HAP-1 (cell line): ENCODE measurements at regions not wholly inside any gene's neighbourhood (a gene's known extent, or its start where the extent isn't known, plus 50 kb on each side); places are given as distances from the start of the nearest gene placed in this dataset.
"Not testable (repeated sequence)": the region's sequence is repeated elsewhere in the genome, so short reads cannot be mapped to it uniquely, and the experiment has no call there.

Experiments used
- DNase-seq, 2 experiments: peaks; one replicate each; pipeline ENCODE4 v3.0.0-alpha.2; 2016 to 2020; ENCODE audit warnings: low spot score in 2 of 2
- H3K27me3 ChIP-seq: fragments of 250-450 bp; sonication (Bioruptor Pico); 2 replicates; pipeline ENCODE4 v1.5.1; 2020; ENCODE audit warnings: low read depth, mild to moderate bottlenecking, moderate library complexity
- H3K36me3 ChIP-seq: fragments of 250-450 bp; sonication (Bioruptor Pico); replicated peaks from 2 replicates; pipeline ENCODE4 v1.5.1; 2020; ENCODE audit warnings: mild to moderate bottlenecking
- H3K4me1 ChIP-seq: fragments of 250-450 bp; sonication (Bioruptor Pico); 2 replicates; pipeline ENCODE4 v1.5.1; 2020; ENCODE audit warnings: mild to moderate bottlenecking
- H3K4me3 ChIP-seq: fragments of 250-450 bp; sonication (Bioruptor Pico); 2 replicates; pipeline ENCODE4 v1.5.1; 2020; ENCODE audit warnings: mild to moderate bottlenecking, moderate library complexity
- H3K9me3 ChIP-seq: fragments of 250-450 bp; sonication (Bioruptor Pico); 2 replicates; pipeline ENCODE4 v1.5.1; 2020; ENCODE audit warnings: mild to moderate bottlenecking, moderate library complexity
- in situ Hi-C: fragments of 300-500 bp; cut with MboI; formaldehyde crosslinking; loops from 3 replicates; pipeline ENCODE4 v1.14.3; 2020; ENCODE audit warnings: low sequenced_read_pairs, inconsistent platforms, mixed read lengths

GRCh38 chr12:7591531-7591930 lies 74.2 kb downstream of the APOBEC1 start:
- Histone ChIP-seq H3K9me3 (no peaks in the 10 kb centered on the region), H3K27me3 (no peaks in the 10 kb centered on the region), H3K4me3 (no peak overlapping the region), H3K36me3 (no peaks in the 10 kb centered on the region), H3K4me1 (no peaks in the 10 kb centered on the region)
- DNase-seq = no peak
- in situ Hi-C loops = no loop called here

GRCh38 chr12:7590085-7590484 lies 75.6 kb downstream of the APOBEC1 start:
- H3K4me1 ChIP-seq, H3K9me3 ChIP-seq, in situ Hi-C loops, H3K36me3 ChIP-seq, H3K4me3 ChIP-seq, H3K27me3 ChIP-seq, DNase-seq: not testable (repeated sequence)

- H3K4me3 ChIP-seq, H3K4me1 ChIP-seq, H3K36me3 ChIP-seq, in situ Hi-C loops, H3K9me3 ChIP-seq, H3K27me3 ChIP-seq: not testable (repeated sequence)
- DNase-seq = peak; percentile 19 to 70
Observed at GRCh38 chr12:7588742-7589329, 76.9 kb downstream of the APOBEC1 start.

GRCh38 chr12:7584137-7584536 lies 80.6 kb upstream of the CD163 start:
- in situ Hi-C loops, H3K4me3 ChIP-seq, H3K36me3 ChIP-seq, H3K4me1 ChIP-seq, H3K27me3 ChIP-seq, H3K9me3 ChIP-seq, DNase-seq: not testable (repeated sequence)

- DNase-seq = no peak
- Histone ChIP-seq H3K36me3 (no peaks in the 10 kb centered on the region), H3K27me3 (no peaks in the 10 kb centered on the region), H3K9me3 (no peaks in the 10 kb centered on the region), H3K4me3 (no peak overlapping the region), H3K4me1 (no peaks in the 10 kb centered on the region)
- in situ Hi-C loops = no loop called here
Observed at GRCh38 chr12:7583471-7583870, 79.9 kb upstream of the CD163 start.

GRCh38 chr12:7582796-7583195 lies 79.2 kb upstream of the CD163 start:
- H3K27me3 ChIP-seq = no peaks in the 10 kb centered on the region
- H3K4me3 ChIP-seq = no peak overlapping the region
- H3K36me3 ChIP-seq = no peaks in the 10 kb centered on the region
- no peaks in the 10 kb centered on the region for H3K4me1 ChIP-seq
- H3K9me3 ChIP-seq = no peaks in the 10 kb centered on the region
- in situ Hi-C loops = no loop called here
- DNase-seq = no peak

- Histone ChIP-seq H3K9me3 (no peaks in the 10 kb centered on the region), H3K4me3 (no peak overlapping the region), H3K4me1 (no peaks in the 10 kb centered on the region), H3K36me3 (no peaks in the 10 kb centered on the region), H3K27me3 (no peaks in the 10 kb centered on the region)
- in situ Hi-C loops = no loop called here
- DNase-seq = no peak
Observed at GRCh38 chr12:7581625-7582024, 78.0 kb upstream of the CD163 start.

GRCh38 chr12:7581046-7581445 lies 77.5 kb upstream of the CD163 start:
- no peaks in the 10 kb centered on the region for H3K9me3 ChIP-seq
- DNase-seq = no peak
- no peaks in the 10 kb centered on the region for H3K27me3 ChIP-seq
- H3K36me3 ChIP-seq = no peaks in the 10 kb centered on the region
- H3K4me3 ChIP-seq = no peak overlapping the region
- H3K4me1 ChIP-seq = no peaks in the 10 kb centered on the region
- in situ Hi-C loops = no loop called here

- H3K36me3 ChIP-seq = no peaks in the 10 kb centered on the region
- no peak for DNase-seq
- no peak overlapping the region for H3K4me3 ChIP-seq
- in situ Hi-C loops = no loop called here
- H3K4me1 ChIP-seq = no peaks in the 10 kb centered on the region
- no peaks in the 10 kb centered on the region for H3K27me3 ChIP-seq
- H3K9me3 ChIP-seq = no peaks in the 10 kb centered on the region
Observed at GRCh38 chr12:7571257-7571656, 67.7 kb upstream of the CD163 start.

GRCh38 chr12:7557227-7557626 lies 53.6 kb upstream of the CD163 start:
- H3K4me1 ChIP-seq = no peaks in the 10 kb centered on the region

GRCh38 chr12:7555752-7556151 lies 52.2 kb upstream of the CD163 start:
- in situ Hi-C loops = no loop called here
- H3K9me3 ChIP-seq = no peaks in the 10 kb centered on the region
- no peaks in the 10 kb centered on the region for H3K4me1 ChIP-seq
- H3K27me3 ChIP-seq = no peaks in the 10 kb centered on the region
- no peak for DNase-seq
- no peak overlapping the region for H3K4me3 ChIP-seq
- H3K36me3 ChIP-seq = no peaks in the 10 kb centered on the region

More at GRCh38 chr12:7557227-7557626, 53.6 kb upstream of the CD163 start:
- in situ Hi-C loops = no loop called here
- Histone ChIP-seq H3K9me3 (no peaks in the 10 kb centered on the region), H3K27me3 (no peaks in the 10 kb centered on the region), H3K36me3 (no peaks in the 10 kb centered on the region), H3K4me3 (no peak overlapping the region)
- DNase-seq = no peak

- H3K4me3 ChIP-seq, in situ Hi-C loops, DNase-seq, H3K36me3 ChIP-seq, H3K27me3 ChIP-seq, H3K4me1 ChIP-seq, H3K9me3 ChIP-seq: not testable (repeated sequence)
Observed at GRCh38 chr12:7554831-7555230, 51.3 kb upstream of the CD163 start.
